PC-9 (cell line): ENCODE measurements at regions not wholly inside any gene's neighbourhood (a gene's known extent, or its start where the extent isn't known, plus 50 kb on each side); places are given as distances from the start of the nearest gene placed in this dataset.

Experiments
- BruUV-seq: library from RNA; stranded (reverse); fragments of 400-500 nt; replicated peaks from 2 replicates; lab custom pipeline; 2021; lab: Mats Ljungman, UMichigan
- CTCF ChIA-PET: fragments of 300-600 bp; sonication (Branson Sonifier 250); formaldehyde crosslinking; loops from one replicate; lab custom pipeline; 2022; ENCODE audit warnings: antibody characterized with exemption; lab: Charles Lee
- POLR2A ChIA-PET: fragments of 300-600 bp; sonication (Branson Sonifier 250); formaldehyde crosslinking; loops from one replicate; lab custom pipeline; 2022; ENCODE audit warnings: antibody characterized with exemption; ENCODE audit not compliant: unreplicated experiment; lab: Charles Lee
- DNase-seq, 2 experiments: peaks; one replicate each; pipeline versions ENCODE4 v3.0.0 to v3.0.0-alpha.2; 2015 to 2022; ENCODE audit warnings: mixed read lengths in 1 of 2
- H2AFZ ChIP-seq: fragments of 200-600 bp; sonication (generic); 2 replicates; pipeline ENCODE4 v1.8.1; 2017; ENCODE audit warnings: antibody characterized with exemption
- H3F3A ChIP-seq: fragments of 200-600 bp; sonication (generic); 2 replicates; pipeline ENCODE4 v1.8.1; 2017; ENCODE audit warnings: antibody characterized with exemption, mild to moderate bottlenecking, low read depth; ENCODE audit not compliant: insufficient read depth
- H3K27ac ChIP-seq: fragments of 200-600 bp; sonication (generic); 2 replicates; pipeline ENCODE4 v1.6.1; 2016; ENCODE audit warnings: mixed run types
- H3K27me3 ChIP-seq: fragments of 200-600 bp; sonication (generic); 2 replicates; pipeline ENCODE4 v1.6.1; 2016; ENCODE audit warnings: low read depth, mixed run types; ENCODE audit not compliant: insufficient read depth
- H3K36me3 ChIP-seq: fragments of 200-600 bp; sonication (generic); 2 replicates; pipeline ENCODE4 v1.6.1; 2016; ENCODE audit warnings: low read depth, mixed run types
- H3K4me1 ChIP-seq: fragments of 200-600 bp; sonication (generic); replicated peaks from 2 replicates; pipeline ENCODE4 v1.6.1; 2016; ENCODE audit warnings: mixed run types; ENCODE audit not compliant: insufficient read depth
- H3K4me2 ChIP-seq: fragments of 200-600 bp; sonication (generic); 2 replicates; pipeline ENCODE4 v1.6.1; 2017; ENCODE audit warnings: mixed run types
- H3K4me3 ChIP-seq: fragments of 200-600 bp; sonication (generic); 2 replicates; pipeline ENCODE4 v1.6.1; 2016; ENCODE audit warnings: mixed run types
- H3K79me2 ChIP-seq: fragments of 200-600 bp; sonication (generic); 2 replicates; pipeline ENCODE4 v1.6.1; 2017; ENCODE audit warnings: low read depth, mixed run types
- H3K9me2 ChIP-seq: fragments of 200-600 bp; sonication (generic); 2 replicates; pipeline ENCODE4 v1.8.1; 2017; ENCODE audit warnings: mild to moderate bottlenecking; ENCODE audit not compliant: insufficient read depth
- H3K9me3 ChIP-seq: fragments of 200-600 bp; sonication (generic); 2 replicates; pipeline ENCODE4 v1.8.1; 2016; ENCODE audit warnings: low read depth; ENCODE audit not compliant: insufficient read depth
- H4K20me1 ChIP-seq: fragments of 200-600 bp; sonication (generic); 2 replicates; pipeline ENCODE4 v1.8.1; 2017; ENCODE audit not compliant: insufficient read depth
- CTCF ChIP-seq: fragments of 200-600 bp; sonication (generic); conservative IDR thresholded peaks from 2 replicates; pipeline ENCODE4 v1.6.1; 2017; ENCODE audit warnings: mixed run types, antibody characterized with exemption, mild to moderate bottlenecking, moderate library complexity
- EZH2 ChIP-seq: fragments of 200-600 bp; sonication (generic); IDR thresholded peaks from 2 replicates; pipeline ENCODE4 v1.8.0; 2017; ENCODE audit warnings: antibody characterized with exemption, low read depth
- intact Hi-C: fragments of 100-400 bp; cut with micrococcal nuclease; formaldehyde crosslinking; loops from one replicate; pipeline ENCODE4 v1.10.0; 2022; ENCODE audit not compliant: unreplicated experiment

- Histone ChIP-seq H3K27ac (no peak overlapping the region), H2AFZ (no peak overlapping the region), H3K9me2 (no peaks in the 10 kb centered on the region), H4K20me1 (no peaks in the 10 kb centered on the region), H3K4me1 (no peaks in the 10 kb centered on the region), H3K4me2 (no peak overlapping the region), H3K36me3 (no peaks in the 10 kb centered on the region), H3K4me3 (no peak overlapping the region), H3F3A (no peaks in the 10 kb centered on the region), H3K9me3 (no peaks in the 10 kb centered on the region), H3K27me3 (peaks cover 40% of the 10 kb centered on the region), H3K79me2 (no peaks in the 10 kb centered on the region)
- POLR2A ChIA-PET = no interaction called here
- TF ChIP-seq CTCF = no peak
- no peak for TF ChIP-seq EZH2
- BruUV-seq = no TSS peak
- DNase-seq = no peak
- intact Hi-C loops = no loop called here
- CTCF ChIA-PET = no interaction called here
These were observed 550.7 kb downstream of the RNF144A start for GRCh38 chr2:7467782-7468447.

- ChIA-PET POLR2A (no interaction called here), CTCF (no interaction called here)
- Histone ChIP-seq H3K9me3 (no peaks in the 10 kb centered on the region), H3K36me3 (no peaks in the 10 kb centered on the region), H4K20me1 (no peaks in the 10 kb centered on the region), H2AFZ (no peak overlapping the region), H3K9me2 (no peaks in the 10 kb centered on the region), H3F3A (no peaks in the 10 kb centered on the region), H3K4me1 (no peaks in the 10 kb centered on the region), H3K4me3 (no peak overlapping the region), H3K4me2 (no peak overlapping the region), H3K27ac (no peak overlapping the region), H3K79me2 (no peaks in the 10 kb centered on the region), H3K27me3 (peaks cover 41% of the 10 kb centered on the region)
- BruUV-seq = no TSS peak
- TF ChIP-seq EZH2 (no peak), CTCF (no peak)
- no peak for DNase-seq
- intact Hi-C loops = no loop called here
These were observed 551.2 kb downstream of the RNF144A start for GRCh38 chr2:7468448-7468828.

- H3K9me3 ChIP-seq = no peaks in the 10 kb centered on the region
- H4K20me1 ChIP-seq = no peaks in the 10 kb centered on the region
- TF ChIP-seq EZH2 (no peak), CTCF (no peak)
- H3K27me3 ChIP-seq = peaks cover 41% of the 10 kb centered on the region
- no peak overlapping the region for H2AFZ ChIP-seq
- H3K4me2 ChIP-seq = no peak overlapping the region
- H3K27ac ChIP-seq = no peak overlapping the region
- H3K4me1 ChIP-seq = no peaks in the 10 kb centered on the region
- no TSS peak for BruUV-seq
- ChIA-PET POLR2A (no interaction called here), CTCF (no interaction called here)
- H3F3A ChIP-seq = no peaks in the 10 kb centered on the region
- no peaks in the 10 kb centered on the region for H3K9me2 ChIP-seq
- H3K4me3 ChIP-seq = no peak overlapping the region
- no peaks in the 10 kb centered on the region for H3K36me3 ChIP-seq
- intact Hi-C loops = no loop called here
- H3K79me2 ChIP-seq = no peaks in the 10 kb centered on the region
- DNase-seq = no peak
These were observed 551.7 kb downstream of the RNF144A start for GRCh38 chr2:7468955-7469354.
